ENCODE measurements at regions not wholly inside any gene's neighbourhood (a gene's known extent, or its start where the extent isn't known, plus 50 kb on each side); places are given as distances from the start of the nearest gene placed in this dataset.
A peak's percentile ranks its signal among the peaks of the same experiment; 100 is the strongest.

- H3K4me2 ChIP-seq, result no peak overlapping the region
- POLR2A ChIA-PET, result no interaction called here
- TF ChIP-seq MAFK (IDR thresholded peaks at IDR 0.05; ENCODE audit: partially characterized antibody) (peak; percentile 57), JUNB (IDR thresholded peaks at IDR 0.05) (no peak)
- no peak overlapping the region for H3K27ac ChIP-seq
- no peaks in the 10 kb centered on the region for H3K9me3 ChIP-seq
- 0% methylated on average over 1 of the region's 1 CpG for WGBS (ENCODE audit: missing lambda C conversion rate)
- FAIRE-seq (no peak), ATAC-seq (no peak), DNase-seq (ENCODE audit: low read depth in 1 of 2, low spot score in 1 of 2) (no peak)
- CTCF ChIA-PET, result no interaction called here
- no peak overlapping the region for H3K4me3 ChIP-seq
- H3K4me1 ChIP-seq, result no peaks in the 10 kb centered on the region
Observed at GRCh38 chr18:64449434-64449833, 300.5 kb upstream of the LINC00305 start.

GRCh38 chr18:64444819-64445218, 295.9 kb upstream of the LINC00305 start:
- DNase-seq (ENCODE audit: low read depth in 1 of 2, low spot score in 1 of 2) (no peak), FAIRE-seq (no peak), ATAC-seq (no peak)
- POLR2A ChIA-PET, result no interaction called here
- no peaks in the 10 kb centered on the region for H3K4me1 ChIP-seq
- no peaks in the 10 kb centered on the region for H3K9me3 ChIP-seq
- CTCF ChIA-PET, result no interaction called here
- TF ChIP-seq EHMT2 (IDR thresholded peaks at IDR 0.05; ENCODE audit: low read depth) (no peak), MAZ (IDR thresholded peaks at IDR 0.05; ENCODE audit: borderline replicate concordance, low read depth, low read length) (no peak), FOSB (CRISPR knock-in tag; IDR thresholded peaks at IDR 0.05) (no peak), TP53 (CRISPR knock-in tag; IDR thresholded peaks at IDR 0.05) (no peak), MAX (IDR thresholded peaks at IDR 0.05) (no peak), EP300 (IDR thresholded peaks at IDR 0.05) (no peak), SMC3 (IDR thresholded peaks at IDR 0.05) (no peak), EHF (CRISPR knock-in tag; IDR thresholded peaks at IDR 0.05) (no peak), CHD2 (IDR thresholded peaks at IDR 0.05; ENCODE audit: low read length, partially characterized antibody) (no peak), ELK1 (IDR thresholded peaks at IDR 0.05; ENCODE audit: low read depth, low read length) (no peak), HDAC2 (IDR thresholded peaks at IDR 0.05) (no peak), RCOR1 (IDR thresholded peaks at IDR 0.05; ENCODE audit: low read depth, low read length) (no peak), TFCP2L1 (CRISPR knock-in tag; IDR thresholded peaks at IDR 0.05) (no peak), FOSL2 (IDR thresholded peaks at IDR 0.05) (no peak), FOSL2 (CRISPR knock-in tag; IDR thresholded peaks at IDR 0.05) (no peak), NFE2L2 (conservative IDR thresholded peaks at IDR 0.05; ENCODE audit: low read length) (no peak), RFX5 (IDR thresholded peaks at IDR 0.05) (no peak), HMGXB4 (CRISPR knock-in tag; IDR thresholded peaks at IDR 0.05; ENCODE audit: borderline replicate concordance) (no peak), CEBPB (IDR thresholded peaks at IDR 0.05) (no peak), PBX3 (IDR thresholded peaks at IDR 0.05) (no peak), RNF2 (IDR thresholded peaks at IDR 0.05; ENCODE audit: borderline replicate concordance, low read depth) (no peak)
- H3K4me2 ChIP-seq, result no peak overlapping the region
- 5% methylated on average over 2 of the region's 2 CpGs for WGBS (ENCODE audit: missing lambda C conversion rate)
- no peak overlapping the region for H3K27ac ChIP-seq
- no peak overlapping the region for H3K4me3 ChIP-seq

- Histone ChIP-seq H3K4me3 (no peak overlapping the region), H3K4me1 (no peaks in the 10 kb centered on the region), H3K4me2 (no peak overlapping the region), H3K27ac (no peak overlapping the region), H3K9me3 (no peaks in the 10 kb centered on the region)
- CTCF ChIA-PET, result no interaction called here
- DNase-seq (ENCODE audit: low read depth in 1 of 2, low spot score in 1 of 2) (no peak), ATAC-seq (no peak), FAIRE-seq (no peak)
- POLR2A ChIA-PET, result no interaction called here
- TF ChIP-seq HDAC2 (IDR thresholded peaks at IDR 0.05), result no peak
- no peak for TF ChIP-seq FOSB (CRISPR knock-in tag; IDR thresholded peaks at IDR 0.05)
- TF ChIP-seq CBX2 (IDR thresholded peaks at IDR 0.05; ENCODE audit: borderline replicate concordance, low read depth), result no peak
- WGBS (ENCODE audit: missing lambda C conversion rate), result 1% methylated on average over 4 of the region's 4 CpGs
Observed at GRCh38 chr18:64438178-64438577, 289.3 kb upstream of the LINC00305 start.
